Testis (tissue), 2 donors: ENCODE measurements at regions not wholly inside any gene's neighbourhood (a gene's known extent, or its start where the extent isn't known, plus 50 kb on each side); places are given as distances from the start of the nearest gene placed in this dataset.
"Not testable (repeated sequence)": the region's sequence is repeated elsewhere in the genome, so short reads cannot be mapped to it uniquely, and the experiment has no call there.

Source experiments
- DNase-seq: peaks from one replicate; pipeline ENCODE4 v3.0.0-alpha.2; 2019
- H3K27ac ChIP-seq, 2 donors: fragments of 200-600 bp; sonication (generic); one replicate each; pipeline ENCODE4 v1.5.1; 2019
- H3K27me3 ChIP-seq: fragments of 200-600 bp; sonication (generic); one replicate; pipeline ENCODE4 v1.5.1; 2019
- H3K36me3 ChIP-seq: fragments of 200-600 bp; sonication (generic); one replicate; pipeline ENCODE4 v1.5.1; 2017; ENCODE audit warnings: low read depth; ENCODE audit errors: missing control alignments
- H3K4me1 ChIP-seq: fragments of 200-600 bp; sonication (generic); one replicate; pipeline ENCODE4 v1.5.1; 2019
- H3K4me3 ChIP-seq, 2 donors: fragments of 200-600 bp; sonication (generic); one replicate each; pipeline ENCODE4 v1.5.1; 2017 to 2019
- H3K9me3 ChIP-seq: fragments of 200-600 bp; sonication (generic); one replicate; pipeline ENCODE4 v1.5.1; 2017
- POLR2A ChIP-seq: fragments of 450-650 bp; IDR thresholded peaks from one replicate; pipeline ENCODE4 v1.6.1; 2017; ENCODE audit warnings: antibody characterized with exemption, mild to moderate bottlenecking, moderate library complexity
- WGBS, 2 donors: methylation state at CpG; one replicate each; pipeline ENCODE4 v1.1.5; 2018; 5-methylcytosine and 5-hydroxymethylcytosine counted together
- intact Hi-C: fragments of 100-400 bp; cut with DNase I; formaldehyde crosslinking; loops from one replicate; pipeline ENCODE4 v1.15.1; 2023; ENCODE audit warnings: low total_unique reads
- TF ChIP-seq, protein P1 (sequence below), 3 experiments: fragments of 450-650 bp in 2 of 3; fragments of 200-600 bp in 1 of 3; sonication (generic) in 1 of 3; IDR thresholded peaks; one replicate each; pipeline ENCODE4 v1.5.1; 2016 to 2019; ENCODE audit warnings: antibody characterized with exemption in 3 of 3, mild to moderate bottlenecking in 2 of 3, moderate library complexity in 1 of 3

DNA sequence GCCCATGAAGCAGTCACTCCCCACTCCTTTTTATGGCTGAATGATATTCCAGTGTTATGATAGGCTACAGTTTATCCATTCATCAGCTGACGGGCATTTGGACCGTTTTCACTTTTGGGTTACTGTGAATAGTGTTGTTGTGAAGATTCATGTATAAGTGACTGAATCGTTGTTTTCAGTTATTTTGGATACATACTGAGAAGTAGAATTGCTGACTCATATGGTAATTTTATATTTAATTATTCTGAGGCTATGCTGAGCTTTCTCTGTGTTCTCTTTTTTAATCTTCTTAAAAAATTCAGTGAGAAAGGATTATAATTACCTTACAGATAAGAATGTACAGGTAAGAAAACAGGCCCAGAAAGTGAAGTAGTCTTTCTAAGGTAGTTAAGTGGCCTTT lies 117.9 kb upstream of the MPHOSPH6 start:
- no peak for TF ChIP-seq POLR2A
- TF ChIP-seq, protein P1, sequence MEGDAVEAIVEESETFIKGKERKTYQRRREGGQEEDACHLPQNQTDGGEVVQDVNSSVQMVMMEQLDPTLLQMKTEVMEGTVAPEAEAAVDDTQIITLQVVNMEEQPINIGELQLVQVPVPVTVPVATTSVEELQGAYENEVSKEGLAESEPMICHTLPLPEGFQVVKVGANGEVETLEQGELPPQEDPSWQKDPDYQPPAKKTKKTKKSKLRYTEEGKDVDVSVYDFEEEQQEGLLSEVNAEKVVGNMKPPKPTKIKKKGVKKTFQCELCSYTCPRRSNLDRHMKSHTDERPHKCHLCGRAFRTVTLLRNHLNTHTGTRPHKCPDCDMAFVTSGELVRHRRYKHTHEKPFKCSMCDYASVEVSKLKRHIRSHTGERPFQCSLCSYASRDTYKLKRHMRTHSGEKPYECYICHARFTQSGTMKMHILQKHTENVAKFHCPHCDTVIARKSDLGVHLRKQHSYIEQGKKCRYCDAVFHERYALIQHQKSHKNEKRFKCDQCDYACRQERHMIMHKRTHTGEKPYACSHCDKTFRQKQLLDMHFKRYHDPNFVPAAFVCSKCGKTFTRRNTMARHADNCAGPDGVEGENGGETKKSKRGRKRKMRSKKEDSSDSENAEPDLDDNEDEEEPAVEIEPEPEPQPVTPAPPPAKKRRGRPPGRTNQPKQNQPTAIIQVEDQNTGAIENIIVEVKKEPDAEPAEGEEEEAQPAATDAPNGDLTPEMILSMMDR (IDR thresholded peaks at IDR 0.05), result no peak

DNA sequence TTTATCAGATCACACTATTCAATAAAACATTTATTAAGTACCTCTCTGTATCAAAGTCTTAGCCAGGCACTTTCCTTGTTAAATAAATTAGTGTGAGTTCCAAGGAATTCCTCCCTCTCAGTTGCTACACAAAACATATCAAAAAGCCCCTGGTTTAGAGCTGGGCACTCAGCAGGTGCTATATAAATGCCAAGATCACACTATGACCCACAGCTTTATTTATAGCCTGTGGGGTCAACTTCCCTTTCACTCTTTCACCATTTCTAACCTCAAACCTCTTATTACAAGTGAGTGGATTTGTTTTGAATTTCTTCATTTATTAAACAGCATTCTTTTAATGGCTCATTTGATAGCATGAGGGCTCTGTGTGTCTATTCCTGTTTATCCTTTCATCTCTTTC lies 112.6 kb upstream of the MPHOSPH6 start:
- no peak for DNase-seq
- intact Hi-C loops, result no loop called here
- Histone ChIP-seq H3K27ac (no peak overlapping the region), H3K4me3 (no peak overlapping the region), H3K36me3 (no peaks in the 10 kb centered on the region), H3K27me3 (no peaks in the 10 kb centered on the region), H3K4me1 (no peaks in the 10 kb centered on the region), H3K9me3 (no peaks in the 10 kb centered on the region)
- no peak for TF ChIP-seq POLR2A
- TF ChIP-seq, protein P1 (IDR thresholded peaks at IDR 0.05), result no peak

More for the DNA sequence above, 117.9 kb upstream of the MPHOSPH6 start:
- H3K27ac ChIP-seq, result no peak overlapping the region
- no peaks in the 10 kb centered on the region for H3K27me3 ChIP-seq
- H3K4me1 ChIP-seq, result no peaks in the 10 kb centered on the region
- no peak overlapping the region for H3K4me3 ChIP-seq
- H3K36me3 ChIP-seq, result no peaks in the 10 kb centered on the region
- H3K9me3 ChIP-seq, result no peaks in the 10 kb centered on the region
- no peak for DNase-seq
- intact Hi-C loops, result no loop called here
- 85 to 87% methylated on average over 3 of the region's 3 CpGs for WGBS, 2 donors

DNA sequence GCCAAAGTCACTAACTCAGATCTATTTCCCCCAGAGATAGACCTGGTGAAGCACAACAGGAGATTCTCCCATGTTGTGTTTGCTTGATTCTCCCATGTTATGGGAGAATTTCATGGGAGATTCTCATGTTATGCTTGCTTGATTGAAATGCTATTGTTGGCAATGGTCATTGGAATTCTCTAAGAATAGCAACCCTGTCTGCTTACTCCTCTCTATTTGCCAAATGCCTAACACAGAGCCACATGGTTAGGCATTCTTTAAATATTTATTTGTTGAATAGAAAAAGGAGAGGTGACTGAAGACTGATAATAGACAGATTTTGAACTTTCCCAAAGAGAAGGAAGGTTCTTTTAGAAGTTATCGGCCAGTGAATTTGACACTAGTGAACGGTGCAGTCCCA lies 111.5 kb upstream of the MPHOSPH6 start:
- Histone ChIP-seq H3K27me3 (no peaks in the 10 kb centered on the region), H3K4me3 (no peak overlapping the region), H3K27ac (no peak overlapping the region), H3K9me3 (no peaks in the 10 kb centered on the region), H3K4me1 (no peaks in the 10 kb centered on the region), H3K36me3 (no peaks in the 10 kb centered on the region)
- no peak for TF ChIP-seq POLR2A
- TF ChIP-seq, protein P1 (IDR thresholded peaks at IDR 0.05), result no peak
- WGBS, 2 donors, result 83 to 92% methylated on average over 2 of the region's 2 CpGs
- intact Hi-C loops, result no loop called here
- DNase-seq, result no peak

DNA sequence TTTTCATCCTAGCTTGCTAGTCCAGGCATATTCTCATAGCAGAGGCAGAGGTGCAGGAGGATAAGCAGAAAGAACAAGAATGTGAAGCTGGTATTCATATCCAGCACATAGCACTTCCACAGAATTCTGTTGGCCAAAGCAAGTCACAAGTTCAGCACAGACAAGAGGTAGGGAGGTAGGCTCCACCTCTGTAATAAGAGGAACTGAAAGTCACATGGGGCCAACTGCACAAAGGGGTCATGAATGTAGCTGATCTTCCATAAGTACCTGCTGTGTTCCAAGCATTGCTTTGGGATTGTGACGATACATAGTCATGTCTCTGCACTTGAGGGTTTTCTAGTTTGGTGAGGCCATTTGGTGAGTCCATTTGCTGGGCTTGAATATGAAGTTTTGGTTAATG lies 110.8 kb upstream of the MPHOSPH6 start:
- H3K36me3 ChIP-seq, result no peaks in the 10 kb centered on the region
- H3K4me1 ChIP-seq, result no peaks in the 10 kb centered on the region
- intact Hi-C loops, result no loop called here
- no peak overlapping the region for H3K4me3 ChIP-seq
- TF ChIP-seq POLR2A, result no peak
- TF ChIP-seq, protein P1 (IDR thresholded peaks at IDR 0.05), result no peak
- no peaks in the 10 kb centered on the region for H3K27me3 ChIP-seq
- H3K27ac ChIP-seq, result no peak overlapping the region
- no peak for DNase-seq
- 92 to 94% methylated on average over 1 of the region's 1 CpG for WGBS, 2 donors
- H3K9me3 ChIP-seq, result no peaks in the 10 kb centered on the region

DNA sequence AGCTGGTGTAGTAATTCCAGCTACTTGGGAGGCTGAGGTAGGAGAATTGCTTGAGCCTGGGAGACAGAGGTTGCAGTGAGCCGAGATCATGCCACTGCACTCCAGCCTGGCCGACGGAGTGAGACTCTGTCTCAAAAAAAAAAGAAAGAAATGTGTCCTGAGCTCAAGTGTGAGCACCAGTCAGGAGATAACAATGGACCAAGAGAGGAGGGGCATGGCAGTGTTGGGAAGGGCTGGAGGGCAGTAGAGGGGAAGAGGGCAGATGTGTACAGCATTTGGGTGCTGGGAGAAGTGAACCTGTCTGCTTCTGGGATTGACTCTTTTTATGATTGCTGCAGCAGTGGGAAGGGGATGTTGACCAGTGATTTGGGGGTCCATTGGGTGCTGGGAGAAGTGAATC lies 105.3 kb upstream of the MPHOSPH6 start:
- intact Hi-C loops, DNase-seq, H3K4me3 ChIP-seq, H3K9me3 ChIP-seq, H3K4me1 ChIP-seq, H3K36me3 ChIP-seq, H3K27ac ChIP-seq, H3K27me3 ChIP-seq: not testable (repeated sequence)
- WGBS, 2 donors, result 86 to 95% methylated on average over 3 of the region's 3 CpGs
